H1 (cell line): ENCODE measurements at regions not wholly inside any gene's neighbourhood (a gene's known extent, or its start where the extent isn't known, plus 50 kb on each side); places are given as distances from the start of the nearest gene placed in this dataset.

ENCODE experiments used
- EP300 ChIP-seq, 2 experiments: IDR thresholded peaks; 1 replicate in 1 of 2; 2 replicates in 1 of 2; pipeline ENCODE4 v1.6.1; 2011 to 2012; ENCODE audit warnings: low read depth in 2 of 2, low read length in 2 of 2, mild to moderate bottlenecking in 2 of 2, borderline replicate concordance in 1 of 2, inconsistent platforms in 1 of 2, moderate library complexity in 1 of 2
- PHF8 ChIP-seq: fragments of 200-600 bp; sonication (generic); conservative IDR thresholded peaks from 2 replicates; pipeline ENCODE4 v1.7.1; 2012; ENCODE audit warnings: low read depth, mild to moderate bottlenecking, inconsistent platforms, low read length, moderate library complexity
- SP1 ChIP-seq: IDR thresholded peaks from 2 replicates; pipeline ENCODE4 v1.6.1; 2011; ENCODE audit warnings: low read depth, low read length
- TEAD4 ChIP-seq: IDR thresholded peaks from 2 replicates; pipeline ENCODE4 v1.6.1; 2012; ENCODE audit warnings: low read depth, low read length, inconsistent platforms, mixed read lengths

- TF ChIP-seq PHF8 (no peak), TEAD4 (no peak), SP1 (no peak), EP300 (IDR thresholded peaks at IDR 0.05; ENCODE audit: borderline replicate concordance in 1 of 2, low read depth in 2 of 2, low read length in 2 of 2) (no peak)
Observed at GRCh38 chr3:168461793-168462192, 366.1 kb upstream of the GOLIM4 start (continued).
